Small intestine (tissue), 7 donors: ENCODE measurements at regions not wholly inside any gene's neighbourhood (a gene's known extent, or its start where the extent isn't known, plus 50 kb on each side); places are given as distances from the start of the nearest gene placed in this dataset.
"Not testable (repeated sequence)": the region's sequence is repeated elsewhere in the genome, so short reads cannot be mapped to it uniquely, and the experiment has no call there.

ENCODE experiments used
- DNase-seq, 2 donors: peaks; one replicate each; pipeline versions ENCODE4 v3.0.0 to v3.0.0-alpha.2; 2013
- FAIRE-seq: peaks from 2 replicates; lab custom pipeline; 2012; peaks lifted over from hg19 to GRCh38; lab: Jason Lieb, UNC
- H3K27ac ChIP-seq, 3 donors: one replicate each; pipeline ENCODE4 v1.5.1; 2013; ENCODE audit warnings: low read length in 2 of 3, mild to moderate bottlenecking in 2 of 3, control low read depth in 1 of 3, inconsistent platforms in 1 of 3, low read depth in 1 of 3, moderate library complexity in 1 of 3
- H3K27me3 ChIP-seq, 3 donors: one replicate each; pipeline ENCODE4 v1.6.1; 2013; ENCODE audit warnings: low read length in 3 of 3, inconsistent platforms in 1 of 3; ENCODE audit not compliant: control insufficient read depth in 3 of 3, insufficient read depth in 3 of 3
- H3K36me3 ChIP-seq, 3 donors: one replicate each; pipeline ENCODE4 v1.6.1; 2013; ENCODE audit warnings: low read length in 3 of 3, inconsistent platforms in 1 of 3, low read depth in 1 of 3, mild to moderate bottlenecking in 1 of 3, moderate library complexity in 1 of 3; ENCODE audit not compliant: control insufficient read depth in 3 of 3, insufficient read depth in 2 of 3
- H3K4me1 ChIP-seq, 3 donors: one replicate each; pipeline ENCODE4 v1.6.1; 2013; ENCODE audit warnings: low read length in 2 of 3, inconsistent platforms in 1 of 3, low read depth in 1 of 3, mild to moderate bottlenecking in 1 of 3, moderate library complexity in 1 of 3; ENCODE audit not compliant: control insufficient read depth in 3 of 3, insufficient read depth in 2 of 3
- H3K4me3 ChIP-seq, 3 donors: one replicate each; pipeline ENCODE4 v1.5.1; 2013; ENCODE audit warnings: low read length in 3 of 3, control low read depth in 1 of 3, inconsistent platforms in 1 of 3, low read depth in 1 of 3, mild to moderate bottlenecking in 1 of 3, moderate library complexity in 1 of 3
- H3K9me3 ChIP-seq, 2 donors: one replicate each; pipeline ENCODE4 v1.6.1; 2013; ENCODE audit warnings: low read depth in 1 of 2, low read length in 1 of 2; ENCODE audit not compliant: control insufficient read depth in 2 of 2, insufficient read depth in 1 of 2
- WGBS, 3 donors: extraction: QIAGEN DNeasy Blood & Tissue Kit; methylation state at CpG; one replicate each; pipeline ENCODE4 v1.1.7; 2013; 5-methylcytosine and 5-hydroxymethylcytosine counted together
- donor health status: healthy with polysubstance abuse.
- donor health status: control.
- donor health status: control.
- donor health status: Bipolar disorder and iron deficiency.
- donor health status: healthy.

DNA sequence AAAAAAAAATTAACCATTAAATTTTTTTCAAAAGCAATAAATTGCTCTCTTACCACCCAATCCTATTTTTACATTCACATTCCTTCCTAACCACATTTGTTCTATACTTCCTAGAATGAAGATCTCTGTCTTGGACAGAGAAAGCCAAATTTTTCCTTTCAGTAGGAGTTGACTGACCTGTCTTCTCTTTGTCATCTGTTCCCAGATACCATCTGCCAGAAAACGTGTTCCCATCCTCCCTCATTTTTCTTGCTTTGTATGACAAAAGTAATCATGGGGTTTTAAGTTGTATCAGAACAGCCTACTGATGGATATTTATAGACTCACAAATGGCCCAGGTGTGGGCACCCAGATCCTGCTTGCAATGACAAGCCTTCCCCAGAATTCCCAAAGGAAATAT lies 182.1 kb downstream of the CYP26B1 start:
- DNase-seq (no peak), FAIRE-seq (no peak)
- WGBS, 3 donors, result 51 to 62% (median 59%) methylated on average over 1 of the region's 1 CpG
- Histone ChIP-seq H3K4me1 (no peaks in the 10 kb centered on the region), H3K9me3 (no peaks in the 10 kb centered on the region), H3K36me3 (no peaks in the 10 kb centered on the region), H3K27me3 (peaks cover 0 to 3% (median 0%) of the 10 kb centered on the region in 3 donors), H3K4me3 (no peak overlapping the region), H3K27ac (no peak overlapping the region)

DNA sequence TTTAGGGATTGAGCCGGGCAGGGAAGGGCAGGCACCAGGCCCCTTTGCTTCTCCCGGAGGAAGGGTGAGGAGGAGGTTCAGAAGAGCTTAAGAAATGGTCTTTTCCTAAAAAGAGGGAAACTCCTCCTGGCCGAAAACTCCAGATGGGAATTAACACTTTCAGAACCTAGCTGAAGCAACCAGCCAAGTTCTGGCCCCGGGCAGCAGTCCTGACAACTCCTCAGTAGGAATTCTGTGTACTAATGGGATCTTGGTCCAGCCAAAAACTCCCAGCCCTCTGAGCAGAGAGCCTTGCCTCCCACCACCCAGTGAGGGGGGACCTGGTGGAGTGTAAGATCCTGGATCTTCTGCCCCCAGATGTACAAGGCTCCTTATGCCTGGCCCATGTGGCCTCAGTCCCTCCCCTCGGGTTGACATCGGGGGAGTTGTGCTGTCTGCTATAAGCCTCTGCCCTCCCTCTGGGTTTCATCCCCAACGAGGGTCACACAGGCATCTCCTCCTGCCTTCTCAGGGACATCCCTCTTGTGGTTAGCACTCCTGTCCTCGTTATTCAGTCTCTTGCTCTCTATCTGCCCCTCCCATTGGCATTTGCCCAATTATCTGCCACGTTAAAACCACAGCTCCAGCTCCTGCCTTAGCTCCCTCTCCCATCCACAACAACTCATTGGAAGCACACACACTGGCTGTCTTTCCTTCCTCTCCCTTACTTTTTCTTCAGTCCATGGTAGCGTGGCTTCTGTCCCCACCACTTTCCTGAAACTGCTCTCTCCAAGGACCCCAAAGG lies 184.6 kb downstream of the CYP26B1 start:
- Histone ChIP-seq H3K36me3 (no peaks in the 10 kb centered on the region), H3K9me3 (no peaks in the 10 kb centered on the region), H3K27ac (no peak overlapping the region), H3K27me3 (peaks cover 0 to 3% (median 0%) of the 10 kb centered on the region in 3 donors), H3K4me3 (no peak overlapping the region), H3K4me1 (no peaks in the 10 kb centered on the region)
- 41 to 53% (median 52%) methylated on average over 10 of the region's 10 CpGs for WGBS, 3 donors
- FAIRE-seq (no peak), DNase-seq (no peak)

DNA sequence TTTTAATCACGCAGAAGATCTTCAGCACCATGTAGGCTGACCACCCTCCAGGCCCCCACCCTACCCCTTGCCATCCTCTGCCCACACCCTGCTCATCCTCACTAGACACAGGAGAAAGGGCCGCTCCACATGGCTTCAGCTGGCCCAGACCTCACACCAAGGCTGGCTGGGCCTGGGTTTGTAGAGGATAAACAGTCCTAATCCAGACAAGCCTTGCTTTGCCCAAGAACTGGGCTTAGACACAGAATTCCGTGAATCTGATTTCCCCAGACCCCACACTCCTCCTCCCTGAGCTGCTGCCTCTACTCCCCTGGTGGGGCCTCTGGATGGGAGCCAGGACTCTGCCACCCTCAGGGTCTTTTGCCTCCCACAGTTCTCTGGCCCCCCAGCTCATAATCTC lies 185.3 kb downstream of the CYP26B1 start:
- H3K9me3 ChIP-seq, result no peaks in the 10 kb centered on the region
- H3K4me3 ChIP-seq, result no peak overlapping the region
- peaks cover 0 to 3% (median 0%) of the 10 kb centered on the region in 3 donors for H3K27me3 ChIP-seq
- H3K36me3 ChIP-seq, result no peaks in the 10 kb centered on the region
- no peak overlapping the region for H3K27ac ChIP-seq
- WGBS, 3 donors, result 82 to 86% (median 85%) methylated on average over 3 of the region's 3 CpGs
- DNase-seq (no peak), FAIRE-seq (no peak)
- no peaks in the 10 kb centered on the region for H3K4me1 ChIP-seq

DNA sequence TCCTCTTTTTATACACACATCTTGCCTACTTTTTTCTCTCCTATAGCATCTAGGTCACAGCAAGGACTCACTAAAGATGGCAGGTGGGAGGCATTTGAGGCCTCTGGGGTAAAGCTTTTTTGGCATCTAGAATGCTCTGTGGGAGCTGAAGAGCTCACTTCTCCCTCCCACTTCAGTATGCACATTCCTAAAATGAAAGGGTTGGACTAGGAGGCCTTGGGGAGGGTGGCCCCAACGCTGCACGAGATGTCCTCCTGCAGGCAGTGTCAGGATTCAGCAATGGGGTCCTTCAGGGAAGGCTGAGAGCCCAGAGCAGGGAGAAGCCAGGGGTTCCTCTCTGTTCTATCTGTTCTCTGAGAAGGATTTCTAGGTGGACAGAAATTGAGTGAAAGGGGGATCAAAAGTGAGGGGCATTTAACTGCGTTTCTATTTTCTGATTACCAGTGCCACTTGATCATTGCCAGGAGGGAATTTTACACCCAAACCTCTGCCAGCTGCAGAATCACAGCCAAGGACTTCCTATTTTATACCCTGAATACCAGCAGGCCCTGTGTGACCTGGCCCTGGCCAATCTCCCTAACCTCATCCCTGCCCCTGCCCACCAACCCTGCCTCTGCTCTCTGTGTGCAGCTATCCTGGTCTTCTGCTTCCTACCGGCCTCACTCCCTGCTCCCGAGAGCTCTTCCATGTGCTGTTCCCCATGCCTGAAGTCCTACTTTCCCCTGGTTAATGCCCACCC lies 186.2 kb downstream of the CYP26B1 start:
- H3K4me1 ChIP-seq, result no peaks in the 10 kb centered on the region
- no peak for FAIRE-seq
- no peaks in the 10 kb centered on the region for H3K36me3 ChIP-seq
- no peak for DNase-seq
- H3K9me3 ChIP-seq, result no peaks in the 10 kb centered on the region
- whole genome bisulfite sequencing, 3 donors, result 79 to 86% (median 86%) methylated on average over 5 of the region's 5 CpGs
- no peak overlapping the region for H3K27ac ChIP-seq
- peaks cover 0 to 3% (median 0%) of the 10 kb centered on the region in 3 donors for H3K27me3 ChIP-seq
- no peak overlapping the region for H3K4me3 ChIP-seq

DNA sequence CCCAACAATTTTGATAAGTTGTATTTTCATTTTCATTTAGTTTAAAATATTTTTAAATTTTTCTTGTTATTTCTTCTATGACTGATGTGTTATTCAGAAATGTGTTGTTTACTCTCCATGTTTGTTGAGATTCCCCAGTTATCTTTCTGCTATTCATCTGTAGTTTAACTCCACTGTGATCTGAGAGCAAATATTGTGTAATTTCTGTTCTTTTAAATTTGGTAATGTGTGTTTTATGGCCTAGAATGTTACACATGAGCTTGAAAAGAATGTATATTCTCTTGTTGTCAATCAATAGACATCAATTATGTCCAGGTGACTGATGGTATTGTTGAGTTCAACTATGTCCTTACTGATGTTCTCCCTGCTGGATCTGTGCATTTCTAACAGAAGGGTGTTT lies 188.2 kb downstream of the CYP26B1 start:
- no peak for FAIRE-seq

DNA sequence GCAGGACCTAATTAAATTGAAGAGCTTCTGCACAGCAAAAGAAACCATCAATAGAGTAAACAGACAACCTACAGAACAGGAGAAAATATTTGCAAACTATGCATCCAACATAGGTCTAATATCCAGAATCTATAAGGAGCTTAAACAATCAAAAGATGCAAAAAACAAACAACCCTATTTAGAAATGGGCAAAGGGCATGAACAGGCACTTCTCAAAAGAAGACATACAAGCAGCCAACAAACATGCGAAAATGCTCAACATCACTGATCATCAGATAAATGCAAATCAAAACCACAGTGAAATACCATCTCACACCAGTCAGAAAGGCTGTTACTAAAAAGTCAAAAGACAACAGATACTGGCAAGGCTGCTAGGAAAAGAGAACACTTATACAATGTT lies 189.2 kb downstream of the CYP26B1 start:
- H3K27ac ChIP-seq, FAIRE-seq, H3K4me3 ChIP-seq, H3K27me3 ChIP-seq, H3K36me3 ChIP-seq, DNase-seq, H3K4me1 ChIP-seq, H3K9me3 ChIP-seq: not testable (repeated sequence)
- 92 to 100% (median 96%) methylated on average over 1 of the region's 1 CpG for WGBS, 3 donors

More for the DNA sequence above, 188.2 kb downstream of the CYP26B1 start:
- DNase-seq, result no peak
- no peaks in the 10 kb centered on the region for H3K36me3 ChIP-seq
- no peak overlapping the region for H3K27ac ChIP-seq
- no peaks in the 10 kb centered on the region for H3K4me1 ChIP-seq
- no peaks in the 10 kb centered on the region for H3K9me3 ChIP-seq
- no peak overlapping the region for H3K4me3 ChIP-seq
- peaks cover 0 to 3% (median 0%) of the 10 kb centered on the region in 3 donors for H3K27me3 ChIP-seq

DNA sequence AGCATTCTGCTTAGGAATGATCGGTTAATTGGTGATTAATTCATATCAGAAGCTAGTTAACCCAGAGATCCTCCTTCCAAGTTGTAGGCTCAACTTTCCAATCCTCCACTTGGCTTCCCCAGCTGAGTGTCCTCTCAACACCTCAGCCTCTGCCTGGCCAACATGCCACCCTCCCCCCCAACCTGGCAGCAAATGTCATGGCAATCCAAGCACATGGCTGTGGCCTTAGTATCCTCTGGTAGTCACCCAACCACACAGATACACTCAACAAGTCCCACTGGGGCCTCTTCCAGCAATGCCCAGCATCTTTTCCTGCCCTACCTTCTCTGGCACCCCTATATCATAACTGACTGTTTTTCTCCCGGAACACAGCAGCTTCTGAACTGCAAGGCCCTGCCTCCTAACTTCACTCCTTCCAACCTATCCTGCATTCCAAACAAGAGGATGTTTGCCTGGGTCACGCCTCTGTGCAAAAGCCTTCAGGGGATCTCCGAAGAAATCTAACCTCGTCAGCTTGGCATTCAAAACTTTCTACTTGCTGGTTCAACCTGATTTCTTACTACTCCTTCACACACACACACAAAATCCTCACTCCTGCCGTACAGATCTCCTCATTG lies 195.0 kb downstream of the CYP26B1 start:
- Histone ChIP-seq H3K27me3 (no peaks in the 10 kb centered on the region), H3K36me3 (no peaks in the 10 kb centered on the region), H3K4me3 (no peak overlapping the region), H3K9me3 (no peaks in the 10 kb centered on the region), H3K27ac (no peak overlapping the region), H3K4me1 (no peaks in the 10 kb centered on the region)
- DNase-seq (no peak), FAIRE-seq (no peak)
- WGBS, 3 donors, result 80 to 82% (median 81%) methylated on average over 6 of the region's 6 CpGs

DNA sequence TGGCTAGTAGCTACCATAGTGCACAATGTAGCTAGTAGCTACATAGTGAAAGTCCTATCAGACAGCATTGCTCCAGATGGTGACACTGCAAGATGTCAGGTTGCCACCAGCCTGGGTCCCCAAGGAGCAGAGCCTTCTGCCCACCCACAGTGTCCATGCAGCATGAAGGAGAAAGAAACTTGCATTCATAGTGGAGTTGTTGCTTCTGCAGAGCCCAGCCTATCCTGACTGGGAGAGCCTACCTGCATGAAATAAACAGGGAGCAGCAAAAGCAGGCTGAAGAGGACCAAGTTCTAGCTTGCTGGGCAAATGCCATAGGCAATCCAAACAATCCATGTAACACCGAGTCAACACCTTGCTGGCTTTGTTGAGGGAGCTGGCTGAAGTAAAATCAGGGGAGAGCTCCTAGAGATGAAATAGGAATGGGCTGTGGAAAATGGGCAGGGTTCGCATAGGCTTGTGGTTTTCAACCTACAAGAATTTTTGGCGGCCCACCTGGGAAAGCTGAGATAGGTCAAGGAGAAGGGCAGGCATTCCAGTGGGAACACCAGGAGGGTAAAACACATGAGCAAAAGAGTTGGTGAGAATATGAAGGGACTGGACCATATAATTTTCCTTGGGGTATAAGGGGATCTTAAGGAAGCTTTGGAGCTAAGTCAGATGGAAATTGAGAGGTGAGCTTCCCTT lies 195.8 kb downstream of the CYP26B1 start:
- Histone ChIP-seq H3K36me3 (no peaks in the 10 kb centered on the region), H3K4me1 (no peaks in the 10 kb centered on the region), H3K4me3 (no peak overlapping the region), H3K9me3 (no peaks in the 10 kb centered on the region), H3K27ac (no peak overlapping the region), H3K27me3 (no peaks in the 10 kb centered on the region)
- no peak for FAIRE-seq
- WGBS, 3 donors, result 87 to 96% (median 90%) methylated on average over 3 of the region's 3 CpGs
- DNase-seq, result no peak
